H9 (cell line): ENCODE measurements at regions not wholly inside any gene's neighbourhood (a gene's known extent, or its start where the extent isn't known, plus 50 kb on each side); places are given as distances from the start of the nearest gene placed in this dataset.

Experiments used
- DNase-seq: peaks from one replicate; pipeline ENCODE4 v3.0.0-alpha.2; 2017
- H2AFZ ChIP-seq: one replicate; pipeline ENCODE4 v1.6.1; 2013; ENCODE audit warnings: mild to moderate bottlenecking, low read length, control low read depth, moderate library complexity
- H2AK5ac ChIP-seq: 2 replicates; pipeline ENCODE4 v1.6.1; 2013; ENCODE audit warnings: low read length, control low read depth, mixed read lengths; ENCODE audit not compliant: insufficient read length
- H2BK120ac ChIP-seq: one replicate; pipeline ENCODE4 v1.6.1; 2013; ENCODE audit warnings: low read depth, mild to moderate bottlenecking, low read length, control low read depth, inconsistent platforms; ENCODE audit not compliant: poor library complexity, severe bottlenecking
- H2BK12ac ChIP-seq: 2 replicates; pipeline ENCODE4 v1.6.1; 2013; ENCODE audit warnings: low read length, control low read depth, mixed read lengths, low read depth; ENCODE audit not compliant: insufficient read length
- H2BK15ac ChIP-seq: 2 replicates; pipeline ENCODE4 v1.6.1; 2013; ENCODE audit warnings: low read depth, low read length, control low read depth
- H2BK20ac ChIP-seq: one replicate; pipeline ENCODE4 v1.6.1; 2013; ENCODE audit warnings: low read depth, mild to moderate bottlenecking, low read length, control low read depth, inconsistent platforms; ENCODE audit not compliant: poor library complexity, severe bottlenecking
- H2BK5ac ChIP-seq: 2 replicates; pipeline ENCODE4 v1.6.1; 2013; ENCODE audit warnings: low read length, control low read depth, mixed read lengths; ENCODE audit not compliant: insufficient read length
- H3K14ac ChIP-seq: 2 replicates; pipeline ENCODE4 v1.6.1; 2013; ENCODE audit warnings: low read length, control low read depth; ENCODE audit not compliant: insufficient read depth
- H3K18ac ChIP-seq: 2 replicates; pipeline ENCODE4 v1.6.1; 2013; ENCODE audit warnings: low read depth, mild to moderate bottlenecking, mixed read lengths, low read length, control low read depth; ENCODE audit not compliant: insufficient read length
- H3K23ac ChIP-seq: 2 replicates; pipeline ENCODE4 v1.6.1; 2013; ENCODE audit warnings: low read length, control low read depth, mixed read lengths, low read depth; ENCODE audit not compliant: insufficient read length
- H3K23me2 ChIP-seq: 2 replicates; pipeline ENCODE4 v1.6.1; 2013; ENCODE audit warnings: low read depth, mild to moderate bottlenecking, mixed read lengths, low read length, control low read depth; ENCODE audit not compliant: insufficient read length, poor library complexity, severe bottlenecking
- H3K27ac ChIP-seq: 2 replicates; pipeline ENCODE4 v1.5.1; 2013; ENCODE audit warnings: low read length, control low read depth, mixed read lengths, low read depth; ENCODE audit not compliant: insufficient read length
- H3K27me3 ChIP-seq: 2 replicates; pipeline ENCODE4 v1.6.1; 2013; ENCODE audit warnings: low read length, control low read depth, inconsistent platforms; ENCODE audit not compliant: insufficient read depth
- H3K4ac ChIP-seq: 2 replicates; pipeline ENCODE4 v1.6.1; 2013; ENCODE audit warnings: low read depth, mild to moderate bottlenecking, control low read depth, inconsistent platforms, low read length, moderate library complexity
- H3K4me1 ChIP-seq: 2 replicates; pipeline ENCODE4 v1.6.1; 2013; ENCODE audit warnings: low read length, control low read depth, inconsistent platforms; ENCODE audit not compliant: insufficient read depth
- H3K4me2 ChIP-seq: 2 replicates; pipeline ENCODE4 v1.6.1; 2013; ENCODE audit warnings: low read length, control low read depth, mixed read lengths; ENCODE audit not compliant: insufficient read length, insufficient read depth
- H3K56ac ChIP-seq: 2 replicates; pipeline ENCODE4 v1.6.1; 2013; ENCODE audit warnings: low read depth, mild to moderate bottlenecking, mixed read lengths, low read length, control low read depth; ENCODE audit not compliant: insufficient read length
- H3K79me1 ChIP-seq: 2 replicates; pipeline ENCODE4 v1.6.1; 2013; ENCODE audit warnings: low read depth, mild to moderate bottlenecking, moderate library complexity, low read length, control low read depth, inconsistent platforms; ENCODE audit not compliant: insufficient read depth, poor library complexity, severe bottlenecking
- H3K79me2 ChIP-seq: 2 replicates; pipeline ENCODE4 v1.6.1; 2013; ENCODE audit warnings: low read length, control low read depth, inconsistent platforms; ENCODE audit not compliant: insufficient read depth
- H3K9ac ChIP-seq: 2 replicates; pipeline ENCODE4 v1.6.1; 2013; ENCODE audit warnings: low read length, control low read depth, mixed read lengths; ENCODE audit not compliant: insufficient read length; ENCODE audit errors: extremely low read depth
- H3K9me3 ChIP-seq: one replicate; pipeline ENCODE4 v1.6.1; 2013; ENCODE audit warnings: low read depth, low read length, inconsistent platforms; ENCODE audit not compliant: control insufficient read depth
- H3T11ph ChIP-seq: one replicate; pipeline ENCODE4 v1.6.1; 2013; ENCODE audit warnings: mild to moderate bottlenecking, low read length, control low read depth, inconsistent platforms
- H4K20me1 ChIP-seq: one replicate; pipeline ENCODE4 v1.6.1; 2013; ENCODE audit not compliant: control insufficient read depth, insufficient read length, insufficient read depth
- H4K5ac ChIP-seq: 2 replicates; pipeline ENCODE4 v1.6.1; 2013; ENCODE audit warnings: low read depth, mild to moderate bottlenecking, mixed read lengths, low read length, control low read depth; ENCODE audit not compliant: insufficient read length
- H4K8ac ChIP-seq: replicated peaks from 2 replicates; pipeline ENCODE4 v1.6.1; 2013; ENCODE audit warnings: low read length, control low read depth, mixed read lengths, low read depth; ENCODE audit not compliant: insufficient read length
- H4K91ac ChIP-seq: 2 replicates; pipeline ENCODE4 v1.6.1; 2013; ENCODE audit warnings: low read depth, mild to moderate bottlenecking, moderate library complexity, mixed read lengths, low read length, control low read depth; ENCODE audit not compliant: insufficient read length
- H3K27ac Mint-ChIP-seq, 3 experiments: 2 replicates in 2 of 3; 3 replicates in 1 of 3; pipeline ENCODE4 v1.8.0; 2020 to 2021; ENCODE audit warnings: mixed read lengths in 3 of 3, mild to moderate bottlenecking in 1 of 3, moderate library complexity in 1 of 3
- H3K27me3 Mint-ChIP-seq: 2 replicates; pipeline ENCODE4 v1.8.0; 2021; ENCODE audit warnings: low read depth, mild to moderate bottlenecking, moderate library complexity, mixed read lengths
- H3K36me3 Mint-ChIP-seq, 3 experiments: 2 replicates in 2 of 3; 3 replicates in 1 of 3; pipeline ENCODE4 v1.8.0; 2020 to 2021; ENCODE audit warnings: low read depth in 3 of 3, mixed read lengths in 3 of 3; ENCODE audit not compliant: insufficient read depth in 1 of 3
- H3K4me1 Mint-ChIP-seq, 2 experiments: 2 replicates each; pipeline ENCODE4 v1.8.0; 2020; ENCODE audit warnings: mixed read lengths in 2 of 2
- H3K4me3 Mint-ChIP-seq, 2 experiments: 2 replicates in 1 of 2; 3 replicates in 1 of 2; pipeline ENCODE4 v1.8.0; 2020 to 2021; ENCODE audit warnings: mild to moderate bottlenecking in 2 of 2, mixed read lengths in 2 of 2, moderate library complexity in 1 of 2
- H3K9me3 Mint-ChIP-seq, 2 experiments: 2 replicates in 1 of 2; 3 replicates in 1 of 2; pipeline ENCODE4 v1.8.0; 2020; ENCODE audit warnings: mild to moderate bottlenecking in 2 of 2, mixed read lengths in 2 of 2, moderate library complexity in 1 of 2
- CTCF ChIP-seq: fragments of 200-600 bp; sonication (generic); conservative IDR thresholded peaks from 3 replicates; pipeline ENCODE4 v1.8.0; 2021; ENCODE audit warnings: antibody characterized with exemption, mild to moderate bottlenecking
- WGBS: extraction: QIAGEN DNeasy Blood & Tissue Kit; methylation state at CpG from one replicate; pipeline ENCODE4 v1.1.7; 2013; ENCODE audit warnings: missing lambda C conversion rate, low lambda C conversion rate, mixed read lengths; ENCODE audit not compliant: insufficient read length; ENCODE audit errors: extremely low coverage; 5-methylcytosine and 5-hydroxymethylcytosine counted together

DNA sequence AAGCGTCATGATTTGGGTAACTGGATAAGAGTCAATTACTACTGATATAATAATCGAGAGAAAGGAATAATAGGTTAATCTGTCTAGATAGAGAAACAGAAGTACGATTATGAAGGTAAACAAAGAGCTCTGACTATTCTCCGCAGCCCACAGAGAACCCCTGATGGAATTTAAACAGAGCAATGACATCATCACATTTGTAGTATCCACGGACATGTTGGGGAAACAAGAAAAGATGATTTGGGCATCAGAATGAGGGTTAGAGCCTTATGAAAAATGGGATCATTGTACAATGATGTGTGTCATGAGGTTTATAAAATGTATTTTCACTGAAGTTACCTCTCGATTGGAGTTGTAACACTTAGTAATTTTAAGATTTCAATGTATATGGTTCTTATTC lies 129.9 kb downstream of the DTHD1 start:
- Histone ChIP-seq H4K5ac (no peak overlapping the region), H4K8ac (no peak overlapping the region), H4K91ac (no peak overlapping the region), H3K79me2 (no peaks in the 10 kb centered on the region), H3K9ac (no peak overlapping the region), H2BK15ac (no peak overlapping the region), H2BK12ac (no peak overlapping the region), H3K27ac (no peak overlapping the region), H2AFZ (no peak overlapping the region), H3K23ac (no peak overlapping the region), H3K79me1 (no peaks in the 10 kb centered on the region), H3K9me3 (no peaks in the 10 kb centered on the region), H3K4me1 (no peaks in the 10 kb centered on the region), H3K4me2 (no peak overlapping the region), H2AK5ac (no peak overlapping the region), H3K4ac (no peak overlapping the region), H2BK20ac (no peak overlapping the region), H3K23me2 (no peaks in the 10 kb centered on the region), H3K56ac (no peak overlapping the region), H4K20me1 (no peaks in the 10 kb centered on the region), H3K14ac (no peak overlapping the region), H3K18ac (no peak overlapping the region), H2BK120ac (no peak overlapping the region), H3K27me3 (no peaks in the 10 kb centered on the region), H3T11ph (no peak overlapping the region), H2BK5ac (no peak overlapping the region)
- WGBS = no CpG with 5 or more reads among the region's 6 CpGs
- no peak for DNase-seq
- Mint-ChIP-seq H3K4me3 (no peak overlapping the region), H3K4me1 (no peaks in the 10 kb centered on the region), H3K36me3 (peaks cover 0 to 4% (median 0%) of the 10 kb centered on the region in 3 experiments; a peak in 1 of 7 replicates), H3K27me3 (no peaks in the 10 kb centered on the region), H3K27ac (no peak overlapping the region; a peak in 1 of 7 replicates), H3K9me3 (peaks cover 0 to 2% of the 10 kb centered on the region in 2 experiments; a peak in 1 of 5 replicates)
- no peak for TF ChIP-seq CTCF
